ENCODE measurements at regions not wholly inside any gene's neighbourhood (a gene's known extent, or its start where the extent isn't known, plus 50 kb on each side); places are given as distances from the start of the nearest gene placed in this dataset.

GRCh38 chr6:139990856-139991465 lies 616.5 kb upstream of the CITED2 start:
- no peaks in the 10 kb centered on the region for H3K36me3 Mint-ChIP-seq (ENCODE audit: unreplicated experiment)
- H3K27ac Mint-ChIP-seq (ENCODE audit: unreplicated experiment) = no peak overlapping the region
- H3K9me3 Mint-ChIP-seq (ENCODE audit: unreplicated experiment) = no peaks in the 10 kb centered on the region
- no peak for TF ChIP-seq CTCF (IDR thresholded peaks at IDR 0.05; ENCODE audit: partially characterized antibody, unreplicated experiment)
- no peak overlapping the region for H3K4me3 Mint-ChIP-seq (ENCODE audit: unreplicated experiment)
- no peaks in the 10 kb centered on the region for H3K27me3 Mint-ChIP-seq (ENCODE audit: unreplicated experiment)
- DNase-seq = no peak
- no peaks in the 10 kb centered on the region for H3K4me1 Mint-ChIP-seq (ENCODE audit: low read depth, unreplicated experiment)

GRCh38 chr6:139990026-139990686 lies 615.7 kb upstream of the CITED2 start:
- Mint-ChIP-seq H3K4me1 (ENCODE audit: low read depth, unreplicated experiment) (no peaks in the 10 kb centered on the region), H3K36me3 (ENCODE audit: unreplicated experiment) (no peaks in the 10 kb centered on the region), H3K27me3 (ENCODE audit: unreplicated experiment) (no peaks in the 10 kb centered on the region), H3K4me3 (ENCODE audit: unreplicated experiment) (no peak overlapping the region), H3K9me3 (ENCODE audit: unreplicated experiment) (no peaks in the 10 kb centered on the region), H3K27ac (ENCODE audit: unreplicated experiment) (no peak overlapping the region)
- TF ChIP-seq CTCF (IDR thresholded peaks at IDR 0.05; ENCODE audit: partially characterized antibody, unreplicated experiment) = no peak
- no peak for DNase-seq

GRCh38 chr6:139988685-139989084 lies 614.2 kb upstream of the CITED2 start:
- no peak for DNase-seq
- H3K27ac Mint-ChIP-seq (ENCODE audit: unreplicated experiment) = no peak overlapping the region
- H3K9me3 Mint-ChIP-seq (ENCODE audit: unreplicated experiment) = no peaks in the 10 kb centered on the region

GRCh38 chr6:139987091-139987490 lies 612.6 kb upstream of the CITED2 start:
- H3K27me3 Mint-ChIP-seq (ENCODE audit: unreplicated experiment) = no peaks in the 10 kb centered on the region
- H3K36me3 Mint-ChIP-seq (ENCODE audit: unreplicated experiment) = no peaks in the 10 kb centered on the region
- H3K9me3 Mint-ChIP-seq (ENCODE audit: unreplicated experiment) = no peaks in the 10 kb centered on the region
- peaks cover 12% of the 10 kb centered on the region for H3K4me1 Mint-ChIP-seq (ENCODE audit: low read depth, unreplicated experiment)
- no peak for TF ChIP-seq CTCF (IDR thresholded peaks at IDR 0.05; ENCODE audit: partially characterized antibody, unreplicated experiment)
- H3K27ac Mint-ChIP-seq (ENCODE audit: unreplicated experiment) = no peak overlapping the region
- DNase-seq = no peak
- H3K4me3 Mint-ChIP-seq (ENCODE audit: unreplicated experiment) = no peak overlapping the region

More at GRCh38 chr6:139988685-139989084, 614.2 kb upstream of the CITED2 start:
- Mint-ChIP-seq H3K4me3 (ENCODE audit: unreplicated experiment) (no peak overlapping the region), H3K27me3 (ENCODE audit: unreplicated experiment) (no peaks in the 10 kb centered on the region), H3K36me3 (ENCODE audit: unreplicated experiment) (no peaks in the 10 kb centered on the region), H3K4me1 (ENCODE audit: low read depth, unreplicated experiment) (no peaks in the 10 kb centered on the region)
- no peak for TF ChIP-seq CTCF (IDR thresholded peaks at IDR 0.05; ENCODE audit: partially characterized antibody, unreplicated experiment)

- DNase-seq = no peak
- no peaks in the 10 kb centered on the region for H3K27me3 Mint-ChIP-seq (ENCODE audit: unreplicated experiment)
- no peak for TF ChIP-seq CTCF (IDR thresholded peaks at IDR 0.05; ENCODE audit: partially characterized antibody, unreplicated experiment)
- H3K4me1 Mint-ChIP-seq (ENCODE audit: low read depth, unreplicated experiment) = peaks cover 22% of the 10 kb centered on the region
- H3K36me3 Mint-ChIP-seq (ENCODE audit: unreplicated experiment) = no peaks in the 10 kb centered on the region
- H3K4me3 Mint-ChIP-seq (ENCODE audit: unreplicated experiment) = no peak overlapping the region
- H3K9me3 Mint-ChIP-seq (ENCODE audit: unreplicated experiment) = peaks cover 1% of the 10 kb centered on the region
- H3K27ac Mint-ChIP-seq (ENCODE audit: unreplicated experiment) = no peak overlapping the region
Measured at GRCh38 chr6:139985236-139985815, 610.9 kb upstream of the CITED2 start.

All from glutamatergic neuron (in vitro differentiated cells).